GM12878 (cell line): ENCODE measurements at regions not wholly inside any gene's neighbourhood (a gene's known extent, or its start where the extent isn't known, plus 50 kb on each side); places are given as distances from the start of the nearest gene placed in this dataset.

Experiments
- ATAC-seq: fragments of 200-7000 bp; cut with Tn5 transposase; 3 replicates; pipeline ENCODE4 v1.9.1; 2020; ENCODE audit warnings: mild to moderate bottlenecking, moderate library complexity
- BruUV-seq: library from RNA; stranded (reverse); fragments of 400-500 nt; replicated peaks from 2 replicates; lab custom pipeline; 2021; lab: Mats Ljungman, UMichigan
- CTCF ChIA-PET: fragments of 300-600 bp; sonication (Branson Sonifier 250); formaldehyde crosslinking; extraction: SDS; loops from one replicate; lab custom pipeline; 2021; ENCODE audit warnings: inconsistent platforms; lab: Yijun Ruan, JAX
- POLR2A ChIA-PET: fragments of 350-600 bp; formaldehyde crosslinking; extraction: SDS; loops from one replicate; lab custom pipeline; 2021; ENCODE audit warnings: inconsistent platforms; lab: Charles Lee
- RAD21 ChIA-PET: fragments of 300-600 bp; sonication (Branson Sonifier 250); formaldehyde crosslinking; loops from one replicate; lab custom pipeline; 2023; ENCODE audit warnings: antibody characterized with exemption; ENCODE audit not compliant: unreplicated experiment; lab: Charles Lee
- SMC1A ChIA-PET: fragments of 300-600 bp; sonication (Branson Sonifier 250); formaldehyde crosslinking; loops from one replicate; lab custom pipeline; 2023; ENCODE audit not compliant: unreplicated experiment, uncharacterized antibody; lab: Charles Lee
- DNase-seq: peaks from one replicate; pipeline ENCODE4 v3.0.0-alpha.2; 2011; ENCODE audit warnings: low read depth, low spot score
- FAIRE-seq: peaks from 3 replicates; lab custom pipeline; 2011; peaks lifted over from hg19 to GRCh38; lab: Jason Lieb, UNC
- H2AFZ ChIP-seq: 2 replicates; pipeline ENCODE4 v1.6.0; 2011; ENCODE audit warnings: low read depth, low read length, control low read depth; ENCODE audit not compliant: control insufficient read depth
- H3K27ac ChIP-seq: 2 replicates; pipeline ENCODE4 v1.5.1; 2011; ENCODE audit warnings: control low read depth; ENCODE audit not compliant: control insufficient read depth, insufficient read depth
- H3K27me3 ChIP-seq, 2 experiments: replicated peaks in 1 of 2; 2 replicates each; pipeline versions ENCODE4 v1.6.0 to v1.6.1; 2011; ENCODE audit warnings: low read length in 1 of 2; ENCODE audit not compliant: control insufficient read depth in 2 of 2, insufficient read depth in 2 of 2
- H3K36me3 ChIP-seq, 2 experiments: 2 replicates each; pipeline ENCODE4 v1.5.1; 2011; ENCODE audit warnings: low read length in 1 of 2; ENCODE audit not compliant: control insufficient read depth in 2 of 2, insufficient read depth in 2 of 2
- H3K4me1 ChIP-seq: 2 replicates; pipeline ENCODE4 v1.6.1; 2011; ENCODE audit warnings: mild to moderate bottlenecking, low read length, moderate library complexity, mixed read lengths; ENCODE audit not compliant: control insufficient read depth, insufficient read depth
- H3K4me2 ChIP-seq: 2 replicates; pipeline ENCODE4 v1.6.0; 2011; ENCODE audit warnings: control low read depth; ENCODE audit not compliant: control insufficient read depth, insufficient read depth
- H3K4me3 ChIP-seq: fragments of 200-600 bp; sonication (generic); 2 replicates; pipeline ENCODE4 v1.5.1; 2016
- H3K79me2 ChIP-seq: 2 replicates; pipeline ENCODE4 v1.6.0; 2011; ENCODE audit warnings: low read length; ENCODE audit not compliant: control insufficient read depth, insufficient read depth
- H3K9ac ChIP-seq: 2 replicates; pipeline ENCODE4 v1.8.0; 2011; ENCODE audit warnings: low read length, control low read depth, mixed read lengths; ENCODE audit not compliant: control insufficient read depth, insufficient read depth
- H3K9me3 ChIP-seq: replicated peaks from 3 replicates; pipeline ENCODE4 v1.5.1; 2011; ENCODE audit warnings: mild to moderate bottlenecking, low read length; ENCODE audit not compliant: control insufficient read depth, insufficient read depth
- H4K20me1 ChIP-seq: 2 replicates; pipeline ENCODE4 v1.6.0; 2011; ENCODE audit not compliant: control insufficient read depth, insufficient read depth
- BCL11A ChIP-seq: IDR thresholded peaks from 2 replicates; pipeline ENCODE4 v1.6.1; 2011; ENCODE audit warnings: low read depth, low read length
- EP300 ChIP-seq, 2 experiments: fragments of 150-350 bp in 1 of 2; IDR thresholded peaks; 2 replicates each; pipeline ENCODE4 v1.6.1; 2011 to 2012; ENCODE audit warnings: low read depth in 2 of 2, low read length in 2 of 2, borderline replicate concordance in 1 of 2, improper control_type of control experiment in 1 of 2, inconsistent platforms in 1 of 2; ENCODE audit not compliant: control insufficient read depth in 1 of 2
- HCFC1 ChIP-seq: fragments of 150-350 bp; IDR thresholded peaks from 2 replicates; pipeline ENCODE4 v1.6.1; 2014; ENCODE audit warnings: low read length
- IKZF1 ChIP-seq: fragments of 450-650 bp; conservative IDR thresholded peaks from 2 replicates; pipeline ENCODE4 v1.6.1; 2017; ENCODE audit warnings: antibody characterized with exemption, mild to moderate bottlenecking
- MYB ChIP-seq: fragments of 150-350 bp; IDR thresholded peaks from 2 replicates; pipeline ENCODE4 v1.6.1; 2014; ENCODE audit warnings: mild to moderate bottlenecking, low read depth, low read length, borderline replicate concordance
- PAX5 ChIP-seq: IDR thresholded peaks from 2 replicates; pipeline ENCODE4 v1.6.1; 2011; ENCODE audit warnings: low read depth, low read length, borderline replicate concordance
- SIX5 ChIP-seq: IDR thresholded peaks from 2 replicates; pipeline ENCODE4 v1.6.1; 2011; ENCODE audit warnings: mild to moderate bottlenecking, low read depth, low read length, moderate library complexity; ENCODE audit not compliant: severe bottlenecking
- SRF ChIP-seq, 2 experiments: IDR thresholded peaks; 2 replicates each; pipeline ENCODE4 v1.6.1; 2011; ENCODE audit warnings: low read depth in 2 of 2, low read length in 2 of 2, mild to moderate bottlenecking in 1 of 2, moderate library complexity in 1 of 2
- YY1 ChIP-seq: IDR thresholded peaks from 2 replicates; pipeline ENCODE4 v1.6.1; 2011; ENCODE audit warnings: low read depth, mild to moderate bottlenecking, low read length
- ZNF24 ChIP-seq: fragments of 450-650 bp; IDR thresholded peaks from 2 replicates; pipeline ENCODE4 v1.6.1; 2017; ENCODE audit warnings: antibody characterized with exemption, mild to moderate bottlenecking
- WGBS: methylation state at CpG from one replicate; pipeline ENCODE4 v1.1.6; 2016; ENCODE audit warnings: low lambda C conversion rate; ENCODE audit not compliant: insufficient replicate concordance, insufficient coverage; ENCODE audit errors: missing lambda C conversion rate; 5-methylcytosine and 5-hydroxymethylcytosine counted together
- in situ Hi-C: fragments of 300-500 bp; cut with MboI; formaldehyde crosslinking; loops from 9 replicates; pipeline ENCODE4 v1.14.3; 2018; ENCODE audit warnings: mixed read lengths
- intact Hi-C: fragments of 100-400 bp; cut with micrococcal nuclease; formaldehyde crosslinking; loops from one replicate; pipeline ENCODE4 v1.14.2; 2022; ENCODE audit not compliant: unreplicated experiment
- TF ChIP-seq, protein P1 (sequence below): fragments of 450-650 bp; IDR thresholded peaks from 2 replicates; pipeline ENCODE4 v1.6.1; 2017; ENCODE audit warnings: mild to moderate bottlenecking, moderate library complexity
- TF ChIP-seq, protein P2 (sequence below): fragments of 450-650 bp; IDR thresholded peaks from 2 replicates; pipeline ENCODE4 v1.6.1; 2017; ENCODE audit warnings: antibody characterized with exemption, mild to moderate bottlenecking, moderate library complexity

DNA sequence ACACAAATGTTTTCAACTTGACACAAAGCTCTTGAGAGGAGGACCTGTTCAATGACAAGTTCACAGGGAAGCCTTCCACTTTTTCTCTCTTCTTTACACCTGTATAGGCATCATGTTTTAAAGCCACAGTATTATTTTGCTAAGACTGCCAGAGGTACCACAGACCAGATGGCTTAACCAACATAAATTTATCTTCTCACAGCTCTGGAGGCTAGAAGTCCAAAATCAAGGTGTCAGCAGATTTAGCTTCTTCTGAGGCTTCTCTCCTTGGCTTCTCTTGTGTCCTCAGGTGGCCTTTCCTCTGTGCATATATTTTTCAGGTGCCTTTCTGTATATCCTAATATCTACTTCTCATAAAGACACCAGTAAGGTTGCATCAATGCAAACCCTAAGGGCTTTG lies 435.2 kb upstream of the GBE1 start:
- Histone ChIP-seq H3K27ac (no peak overlapping the region), H3K4me2 (no peak overlapping the region), H3K79me2 (no peaks in the 10 kb centered on the region)
- SMC1A ChIA-PET, result no interaction called here
- no peak for DNase-seq
- intact Hi-C loops, result no loop called here
- TF ChIP-seq, protein P1, sequence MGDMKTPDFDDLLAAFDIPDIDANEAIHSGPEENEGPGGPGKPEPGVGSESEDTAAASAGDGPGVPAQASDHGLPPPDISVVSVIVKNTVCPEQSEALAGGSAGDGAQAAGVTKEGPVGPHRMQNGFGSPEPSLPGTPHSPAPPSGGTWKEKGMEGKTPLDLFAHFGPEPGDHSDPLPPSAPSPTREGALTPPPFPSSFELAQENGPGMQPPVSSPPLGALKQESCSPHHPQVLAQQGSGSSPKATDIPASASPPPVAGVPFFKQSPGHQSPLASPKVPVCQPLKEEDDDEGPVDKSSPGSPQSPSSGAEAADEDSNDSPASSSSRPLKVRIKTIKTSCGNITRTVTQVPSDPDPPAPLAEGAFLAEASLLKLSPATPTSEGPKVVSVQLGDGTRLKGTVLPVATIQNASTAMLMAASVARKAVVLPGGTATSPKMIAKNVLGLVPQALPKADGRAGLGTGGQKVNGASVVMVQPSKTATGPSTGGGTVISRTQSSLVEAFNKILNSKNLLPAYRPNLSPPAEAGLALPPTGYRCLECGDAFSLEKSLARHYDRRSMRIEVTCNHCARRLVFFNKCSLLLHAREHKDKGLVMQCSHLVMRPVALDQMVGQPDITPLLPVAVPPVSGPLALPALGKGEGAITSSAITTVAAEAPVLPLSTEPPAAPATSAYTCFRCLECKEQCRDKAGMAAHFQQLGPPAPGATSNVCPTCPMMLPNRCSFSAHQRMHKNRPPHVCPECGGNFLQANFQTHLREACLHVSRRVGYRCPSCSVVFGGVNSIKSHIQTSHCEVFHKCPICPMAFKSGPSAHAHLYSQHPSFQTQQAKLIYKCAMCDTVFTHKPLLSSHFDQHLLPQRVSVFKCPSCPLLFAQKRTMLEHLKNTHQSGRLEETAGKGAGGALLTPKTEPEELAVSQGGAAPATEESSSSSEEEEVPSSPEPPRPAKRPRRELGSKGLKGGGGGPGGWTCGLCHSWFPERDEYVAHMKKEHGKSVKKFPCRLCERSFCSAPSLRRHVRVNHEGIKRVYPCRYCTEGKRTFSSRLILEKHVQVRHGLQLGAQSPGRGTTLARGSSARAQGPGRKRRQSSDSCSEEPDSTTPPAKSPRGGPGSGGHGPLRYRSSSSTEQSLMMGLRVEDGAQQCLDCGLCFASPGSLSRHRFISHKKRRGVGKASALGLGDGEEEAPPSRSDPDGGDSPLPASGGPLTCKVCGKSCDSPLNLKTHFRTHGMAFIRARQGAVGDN, result no peak
- no peak for TF ChIP-seq ZNF24
- TF ChIP-seq, all 136 proteins: peak for 0
- H3K9me3 ChIP-seq, result no peaks in the 10 kb centered on the region
- no peaks in the 10 kb centered on the region for H3K27me3 ChIP-seq
- no peaks in the 10 kb centered on the region for H4K20me1 ChIP-seq
- no TSS peak for BruUV-seq
- in situ Hi-C loops, result no loop called here
- ChIA-PET POLR2A (interaction anchor here (0.5 kb wide), 1 partner anchor 15 kb away, joined by 3 read pairs; no protein-coding TSS in a partner anchor), RAD21 (no interaction called here), CTCF (interaction anchor here (0.7 kb wide), 1 partner anchor 909 kb away, joined by 3 read pairs; no protein-coding TSS in a partner anchor)
- no peak overlapping the region for H2AFZ ChIP-seq
- no peak overlapping the region for H3K9ac ChIP-seq
- no peaks in the 10 kb centered on the region for H3K4me1 ChIP-seq
- no peak overlapping the region for H3K4me3 ChIP-seq
- H3K36me3 ChIP-seq, result no peaks in the 10 kb centered on the region
- ATAC-seq (no peak), FAIRE-seq (no peak)

DNA sequence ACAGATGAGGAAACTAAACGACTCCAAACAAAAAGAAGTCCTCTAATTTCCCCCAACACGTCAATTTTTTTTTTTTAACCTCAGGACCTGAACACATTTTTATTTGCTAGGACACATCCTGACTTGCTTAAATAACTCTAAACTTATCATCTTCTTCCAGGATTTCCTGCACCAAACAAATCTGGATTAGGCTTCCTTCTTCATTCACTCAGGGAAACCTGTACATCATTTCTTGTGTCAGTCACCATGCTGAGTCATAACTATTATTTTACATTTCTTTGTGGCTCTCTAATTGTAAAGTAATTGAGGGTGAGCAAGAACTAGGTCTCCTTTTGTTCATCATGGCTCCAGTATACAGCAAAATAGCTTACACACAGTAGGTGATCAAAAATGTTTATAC lies 433.4 kb upstream of the GBE1 start:
- Histone ChIP-seq H3K79me2 (no peaks in the 10 kb centered on the region), H3K9ac (no peak overlapping the region), H3K36me3 (no peaks in the 10 kb centered on the region), H4K20me1 (no peaks in the 10 kb centered on the region), H2AFZ (no peak overlapping the region), H3K27ac (no peak overlapping the region), H3K27me3 (no peaks in the 10 kb centered on the region), H3K9me3 (no peaks in the 10 kb centered on the region), H3K4me1 (no peaks in the 10 kb centered on the region), H3K4me3 (no peak overlapping the region), H3K4me2 (no peak overlapping the region)
- in situ Hi-C loops (no loop called here), intact Hi-C loops (no loop called here)
- ChIA-PET SMC1A (no interaction called here), POLR2A (no interaction called here), CTCF (no interaction called here), RAD21 (no interaction called here)
- WGBS, result 11% methylated on average over 2 of the region's 2 CpGs
- FAIRE-seq (no peak), ATAC-seq (peak; percentile 28; the same call in 1 of the 3 replicates), DNase-seq (no peak)
- no TSS peak for BruUV-seq
- TF ChIP-seq, protein P2, sequence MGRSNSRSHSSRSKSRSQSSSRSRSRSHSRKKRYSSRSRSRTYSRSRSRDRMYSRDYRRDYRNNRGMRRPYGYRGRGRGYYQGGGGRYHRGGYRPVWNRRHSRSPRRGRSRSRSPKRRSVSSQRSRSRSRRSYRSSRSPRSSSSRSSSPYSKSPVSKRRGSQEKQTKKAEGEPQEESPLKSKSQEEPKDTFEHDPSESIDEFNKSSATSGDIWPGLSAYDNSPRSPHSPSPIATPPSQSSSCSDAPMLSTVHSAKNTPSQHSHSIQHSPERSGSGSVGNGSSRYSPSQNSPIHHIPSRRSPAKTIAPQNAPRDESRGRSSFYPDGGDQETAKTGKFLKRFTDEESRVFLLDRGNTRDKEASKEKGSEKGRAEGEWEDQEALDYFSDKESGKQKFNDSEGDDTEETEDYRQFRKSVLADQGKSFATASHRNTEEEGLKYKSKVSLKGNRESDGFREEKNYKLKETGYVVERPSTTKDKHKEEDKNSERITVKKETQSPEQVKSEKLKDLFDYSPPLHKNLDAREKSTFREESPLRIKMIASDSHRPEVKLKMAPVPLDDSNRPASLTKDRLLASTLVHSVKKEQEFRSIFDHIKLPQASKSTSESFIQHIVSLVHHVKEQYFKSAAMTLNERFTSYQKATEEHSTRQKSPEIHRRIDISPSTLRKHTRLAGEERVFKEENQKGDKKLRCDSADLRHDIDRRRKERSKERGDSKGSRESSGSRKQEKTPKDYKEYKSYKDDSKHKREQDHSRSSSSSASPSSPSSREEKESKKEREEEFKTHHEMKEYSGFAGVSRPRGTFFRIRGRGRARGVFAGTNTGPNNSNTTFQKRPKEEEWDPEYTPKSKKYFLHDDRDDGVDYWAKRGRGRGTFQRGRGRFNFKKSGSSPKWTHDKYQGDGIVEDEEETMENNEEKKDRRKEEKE, result no peak
- no peak for TF ChIP-seq MYB
- no peak for TF ChIP-seq BCL11A
- no peak for TF ChIP-seq IKZF1
- no peak for TF ChIP-seq PAX5
- no peak for TF ChIP-seq EP300 (IDR thresholded peaks at IDR 0.05; ENCODE audit: borderline replicate concordance in 1 of 2, control insufficient read depth in 1 of 2, low read depth in 2 of 2, low read length in 2 of 2)
- TF ChIP-seq SRF (IDR thresholded peaks at IDR 0.05; ENCODE audit: low read depth in 2 of 2, low read length in 2 of 2), result no peak
- no peak for TF ChIP-seq SIX5
- no peak for TF ChIP-seq HCFC1
- TF ChIP-seq YY1, result no peak
